ENCODE measurements at regions not wholly inside any gene's neighbourhood (a gene's known extent, or its start where the extent isn't known, plus 50 kb on each side); places are given as distances from the start of the nearest gene placed in this dataset.

DNA sequence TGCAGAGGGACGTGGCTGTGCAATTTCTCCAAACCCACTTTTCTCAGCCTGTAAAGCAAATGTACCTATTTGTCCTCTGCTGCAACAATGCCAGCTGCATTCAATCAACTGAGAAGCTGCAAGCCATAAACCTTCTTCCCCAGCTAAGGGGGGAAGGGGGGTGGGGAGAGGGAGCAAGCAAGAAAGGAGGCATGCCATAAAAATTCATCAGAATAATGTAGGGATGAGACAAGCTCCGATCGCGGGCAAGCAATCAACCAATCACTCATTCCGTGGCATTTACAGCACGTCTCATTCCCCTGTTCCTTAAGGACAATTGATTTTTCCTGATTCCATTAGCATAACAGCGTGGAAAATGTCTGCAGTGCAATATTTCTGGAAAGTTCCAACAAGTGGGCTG, 144.8 kb downstream of the DMRTA2 start (continued):
- no peak for TF ChIP-seq STAT1 (IDR thresholded peaks at IDR 0.05; ENCODE audit: unreplicated experiment)
- no peak for TF ChIP-seq JUNB (IDR thresholded peaks at IDR 0.05; ENCODE audit: unreplicated experiment)
- TF ChIP-seq CREB1 (CRISPR knock-in tag; IDR thresholded peaks at IDR 0.05; ENCODE audit: low read depth) = no peak
- no peak for TF ChIP-seq POLR2AphosphoS5 (IDR thresholded peaks at IDR 0.05; ENCODE audit: low read depth)
- TF ChIP-seq, protein P1, sequence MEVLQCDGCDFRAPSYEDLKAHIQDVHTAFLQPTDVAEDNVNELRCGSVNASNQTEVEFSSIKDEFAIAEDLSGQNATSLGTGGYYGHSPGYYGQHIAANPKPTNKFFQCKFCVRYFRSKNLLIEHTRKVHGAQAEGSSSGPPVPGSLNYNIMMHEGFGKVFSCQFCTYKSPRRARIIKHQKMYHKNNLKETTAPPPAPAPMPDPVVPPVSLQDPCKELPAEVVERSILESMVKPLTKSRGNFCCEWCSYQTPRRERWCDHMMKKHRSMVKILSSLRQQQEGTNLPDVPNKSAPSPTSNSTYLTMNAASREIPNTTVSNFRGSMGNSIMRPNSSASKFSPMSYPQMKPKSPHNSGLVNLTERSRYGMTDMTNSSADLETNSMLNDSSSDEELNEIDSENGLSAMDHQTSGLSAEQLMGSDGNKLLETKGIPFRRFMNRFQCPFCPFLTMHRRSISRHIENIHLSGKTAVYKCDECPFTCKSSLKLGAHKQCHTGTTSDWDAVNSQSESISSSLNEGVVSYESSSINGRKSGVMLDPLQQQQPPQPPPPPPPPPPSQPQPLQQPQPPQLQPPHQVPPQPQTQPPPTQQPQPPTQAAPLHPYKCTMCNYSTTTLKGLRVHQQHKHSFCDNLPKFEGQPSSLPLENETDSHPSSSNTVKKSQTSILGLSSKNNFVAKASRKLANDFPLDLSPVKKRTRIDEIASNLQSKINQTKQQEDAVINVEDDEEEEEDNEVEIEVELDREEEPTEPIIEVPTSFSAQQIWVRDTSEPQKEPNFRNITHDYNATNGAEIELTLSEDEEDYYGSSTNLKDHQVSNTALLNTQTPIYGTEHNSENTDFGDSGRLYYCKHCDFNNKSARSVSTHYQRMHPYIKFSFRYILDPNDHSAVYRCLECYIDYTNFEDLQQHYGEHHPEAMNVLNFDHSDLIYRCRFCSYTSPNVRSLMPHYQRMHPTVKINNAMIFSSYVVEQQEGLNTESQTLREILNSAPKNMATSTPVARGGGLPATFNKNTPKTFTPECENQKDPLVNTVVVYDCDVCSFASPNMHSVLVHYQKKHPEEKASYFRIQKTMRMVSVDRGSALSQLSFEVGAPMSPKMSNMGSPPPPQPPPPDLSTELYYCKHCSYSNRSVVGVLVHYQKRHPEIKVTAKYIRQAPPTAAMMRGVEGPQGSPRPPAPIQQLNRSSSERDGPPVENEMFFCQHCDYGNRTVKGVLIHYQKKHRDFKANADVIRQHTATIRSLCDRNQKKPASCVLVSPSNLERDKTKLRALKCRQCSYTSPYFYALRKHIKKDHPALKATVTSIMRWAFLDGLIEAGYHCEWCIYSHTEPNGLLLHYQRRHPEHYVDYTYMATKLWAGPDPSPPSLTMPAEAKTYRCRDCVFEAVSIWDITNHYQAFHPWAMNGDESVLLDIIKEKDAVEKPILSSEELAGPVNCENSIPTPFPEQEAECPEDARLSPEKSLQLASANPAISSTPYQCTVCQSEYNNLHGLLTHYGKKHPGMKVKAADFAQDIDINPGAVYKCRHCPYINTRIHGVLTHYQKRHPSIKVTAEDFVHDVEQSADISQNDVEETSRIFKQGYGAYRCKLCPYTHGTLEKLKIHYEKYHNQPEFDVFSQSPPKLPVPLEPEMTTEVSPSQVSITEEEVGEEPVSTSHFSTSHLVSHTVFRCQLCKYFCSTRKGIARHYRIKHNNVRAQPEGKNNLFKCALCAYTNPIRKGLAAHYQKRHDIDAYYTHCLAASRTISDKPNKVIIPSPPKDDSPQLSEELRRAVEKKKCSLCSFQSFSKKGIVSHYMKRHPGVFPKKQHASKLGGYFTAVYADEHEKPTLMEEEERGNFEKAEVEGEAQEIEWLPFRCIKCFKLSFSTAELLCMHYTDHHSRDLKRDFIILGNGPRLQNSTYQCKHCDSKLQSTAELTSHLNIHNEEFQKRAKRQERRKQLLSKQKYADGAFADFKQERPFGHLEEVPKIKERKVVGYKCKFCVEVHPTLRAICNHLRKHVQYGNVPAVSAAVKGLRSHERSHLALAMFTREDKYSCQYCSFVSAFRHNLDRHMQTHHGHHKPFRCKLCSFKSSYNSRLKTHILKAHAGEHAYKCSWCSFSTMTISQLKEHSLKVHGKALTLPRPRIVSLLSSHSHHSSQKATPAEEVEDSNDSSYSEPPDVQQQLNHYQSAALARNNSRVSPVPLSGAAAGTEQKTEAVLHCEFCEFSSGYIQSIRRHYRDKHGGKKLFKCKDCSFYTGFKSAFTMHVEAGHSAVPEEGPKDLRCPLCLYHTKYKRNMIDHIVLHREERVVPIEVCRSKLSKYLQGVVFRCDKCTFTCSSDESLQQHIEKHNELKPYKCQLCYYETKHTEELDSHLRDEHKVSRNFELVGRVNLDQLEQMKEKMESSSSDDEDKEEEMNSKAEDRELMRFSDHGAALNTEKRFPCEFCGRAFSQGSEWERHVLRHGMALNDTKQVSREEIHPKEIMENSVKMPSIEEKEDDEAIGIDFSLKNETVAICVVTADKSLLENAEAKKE (CRISPR knock-in tag; IDR thresholded peaks at IDR 0.05) = no peak

DNA sequence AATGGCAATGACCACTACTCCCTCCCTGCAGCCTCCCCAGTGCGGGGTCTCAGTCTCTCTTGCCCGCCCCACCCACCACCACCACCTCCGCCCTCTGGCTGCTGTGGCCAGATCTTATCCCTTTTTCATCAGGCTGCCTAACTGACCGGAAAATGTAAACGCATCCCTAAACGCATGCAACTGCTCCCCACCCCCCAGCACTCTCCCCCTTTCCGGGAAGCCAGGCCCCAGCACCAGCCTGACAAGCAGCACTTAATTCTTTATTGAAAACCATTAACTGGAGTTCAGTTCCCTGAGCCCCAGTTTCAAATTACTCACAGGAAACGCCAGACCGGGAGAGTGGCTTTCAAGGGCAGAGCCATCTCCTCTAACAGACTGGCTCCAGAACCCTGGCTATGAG, 147.7 kb downstream of the DMRTA2 start:
- peak; percentile 12; the same call in 2 of the 3 replicates for ATAC-seq
- peak overlapping the region; percentile 64 for H3K4me3 Mint-ChIP-seq

More for the DNA sequence above, 147.7 kb downstream of the DMRTA2 start:
- peak; percentile 81 for DNase-seq (ENCODE audit: low spot score)
- Histone ChIP-seq H3K4me2 (peak overlapping the region; percentile 74), H3F3A (replicated peaks; ENCODE audit: low read depth) (no peaks in the 10 kb centered on the region), H3K4me1 (ENCODE audit: insufficient read depth) (peaks cover 43% of the 10 kb centered on the region), H3K9me2 (ENCODE audit: insufficient read depth) (no peaks in the 10 kb centered on the region), H2AFZ (peak overlapping the region; percentile 75), H4K20me1 (replicated peaks; ENCODE audit: insufficient read depth) (no peaks in the 10 kb centered on the region), H3K79me2 (replicated peaks; ENCODE audit: insufficient read depth) (no peaks in the 10 kb centered on the region), H3K36me3 (ENCODE audit: insufficient read depth) (no peaks in the 10 kb centered on the region), H3K4me3 (peak overlapping the region; percentile 42), H3K27me3 (ENCODE audit: insufficient read depth) (no peaks in the 10 kb centered on the region), H3K27ac (ENCODE audit: low read depth) (no peak overlapping the region)
- Mint-ChIP-seq H3K27ac (0 out of 2 replicates have a peak overlapping the region, but pooled peaks have one; percentile 41), H3K36me3 (ENCODE audit: low read depth) (no peaks in the 10 kb centered on the region), H3K9me3 (no peaks in the 10 kb centered on the region), H3K4me1 (peaks cover 53% of the 10 kb centered on the region), H3K27me3 (ENCODE audit: insufficient read depth, low read depth, poor library complexity) (peaks cover 10% of the 10 kb centered on the region)
- TF ChIP-seq NANOG (IDR thresholded peaks at IDR 0.05; ENCODE audit: borderline replicate concordance) (0 out of 2 replicates have a peak, but pooled peaks have one; percentile 22), CREB1 (CRISPR knock-in tag; IDR thresholded peaks at IDR 0.05; ENCODE audit: low read depth) (no peak)

Measured in GM23338 (cell line).